NCI-H226 (cell line): ENCODE measurements at regions not wholly inside any gene's neighbourhood (a gene's known extent, or its start where the extent isn't known, plus 50 kb on each side); places are given as distances from the start of the nearest gene placed in this dataset.

Experiments
- DNase-seq: peaks from one replicate; pipeline ENCODE4 v3.0.0-alpha.2; 2015

GRCh38 chr10:62866941-62867340, 50.8 kb upstream of the EGR2 start:
- DNase-seq = no peak

- no peak for DNase-seq
Measured at GRCh38 chr10:62866451-62866850, 50.3 kb upstream of the EGR2 start.
